Activated CD4-positive, CD25-positive, alpha-beta regulatory T cell treated with anti-CD3 and anti-CD28 coated beads, Interleukin-2, amount 50 U/mL, for 24 hours (primary cell): ENCODE measurements at regions not wholly inside any gene's neighbourhood (a gene's known extent, or its start where the extent isn't known, plus 50 kb on each side); places are given as distances from the start of the nearest gene placed in this dataset.

ENCODE experiments used
- ATAC-seq, 2 donors: fragments of 150-1000 bp; cut with Tn5 transposase; one replicate each; pipeline ENCODE4 v1.10.0; 2021; ENCODE audit warnings: mild to moderate bottlenecking in 1 of 2, moderate library complexity in 1 of 2

DNA sequence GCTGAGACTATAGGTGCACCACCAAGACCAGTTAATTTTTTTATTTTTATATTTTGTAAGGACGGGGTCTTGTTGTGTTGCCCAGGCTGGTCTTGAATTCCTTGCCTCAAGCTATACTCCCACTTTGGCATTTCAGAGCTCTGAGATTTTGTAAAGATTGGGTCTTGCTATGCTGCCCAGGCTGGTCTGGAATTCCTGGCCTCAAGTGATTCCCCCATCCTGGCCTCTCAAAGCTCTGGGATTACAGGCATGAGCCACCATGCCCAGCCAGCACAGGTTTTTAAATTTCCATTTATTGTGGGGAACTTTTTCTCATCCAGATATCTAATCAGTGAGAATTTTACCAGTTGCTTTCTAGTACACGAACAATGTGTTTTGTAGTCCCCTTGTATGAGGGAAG lies 156.1 kb upstream of the VLDLR start:
- ATAC-seq: no peak

DNA sequence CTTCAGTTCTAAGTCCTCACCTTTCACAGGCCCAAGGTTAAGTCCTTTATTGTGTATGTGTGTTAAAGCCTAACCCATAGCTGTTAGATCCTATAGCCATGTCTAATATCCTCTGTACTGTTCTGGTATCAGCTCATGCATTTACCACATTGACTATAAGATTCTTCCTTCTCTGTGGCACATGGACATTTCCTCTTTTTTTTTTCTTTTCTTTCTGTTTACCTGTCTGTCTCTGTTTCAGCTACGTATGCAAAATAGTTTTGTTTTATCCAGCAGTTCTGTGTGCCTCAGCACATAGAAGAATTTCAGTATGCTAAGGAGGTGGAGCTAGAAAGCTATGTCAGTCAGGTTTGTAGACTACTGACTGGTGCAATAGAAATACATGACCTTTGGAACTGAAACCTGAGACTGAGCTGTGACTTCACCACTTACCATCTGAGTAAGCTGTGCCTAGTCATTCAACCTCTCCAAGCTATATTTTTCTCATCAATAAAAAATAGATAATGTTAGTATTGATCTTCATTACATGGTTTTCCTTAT lies 155.6 kb upstream of the VLDLR start:
- ATAC-seq: peak; percentile 60 to 70

DNA sequence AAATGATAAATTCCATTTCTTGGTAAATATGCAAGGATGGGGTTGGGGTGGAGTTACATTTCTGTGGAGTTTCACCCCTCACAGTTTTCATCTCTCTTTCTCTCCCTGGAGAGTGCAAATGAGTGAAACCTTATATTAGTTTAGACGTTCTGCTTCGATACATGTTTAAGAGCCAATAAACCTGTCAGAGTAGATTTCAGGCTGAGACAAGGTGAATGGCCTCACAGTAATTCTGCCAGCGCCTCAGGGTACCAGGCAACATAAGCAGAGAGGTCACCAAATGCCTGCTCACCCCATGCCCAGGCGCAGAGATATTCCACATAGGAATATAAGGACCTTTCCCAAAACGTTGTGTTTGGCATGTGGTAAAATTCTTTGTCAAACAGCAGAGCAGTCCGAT lies 154.9 kb upstream of the VLDLR start:
- ATAC-seq: no peak

DNA sequence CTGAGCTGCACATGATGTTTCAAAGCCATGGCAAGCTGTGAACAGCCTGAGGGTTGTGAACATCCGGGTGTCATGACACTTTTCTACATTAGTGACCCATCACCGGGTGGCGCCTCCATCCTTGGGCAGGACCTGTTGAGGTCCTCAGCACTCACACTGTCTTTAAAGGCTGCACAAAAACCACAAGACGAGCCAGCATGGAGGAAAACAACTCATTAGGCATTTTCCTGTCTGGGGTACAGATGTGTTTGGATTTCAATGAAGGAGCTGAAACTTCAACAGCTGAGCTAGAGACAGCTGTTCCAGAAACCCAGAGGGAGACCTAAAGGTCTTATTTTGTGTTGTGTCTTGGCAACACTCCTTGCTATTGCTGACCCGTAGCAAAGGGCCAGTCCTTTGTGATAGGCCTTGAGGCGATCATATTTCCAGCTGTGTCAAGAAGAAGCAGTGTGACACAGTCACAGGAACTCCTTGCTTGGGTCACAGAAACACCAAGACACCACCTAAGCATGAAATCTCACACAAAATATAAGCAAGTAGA lies 151.8 kb upstream of the VLDLR start:
- ATAC-seq: no peak

DNA sequence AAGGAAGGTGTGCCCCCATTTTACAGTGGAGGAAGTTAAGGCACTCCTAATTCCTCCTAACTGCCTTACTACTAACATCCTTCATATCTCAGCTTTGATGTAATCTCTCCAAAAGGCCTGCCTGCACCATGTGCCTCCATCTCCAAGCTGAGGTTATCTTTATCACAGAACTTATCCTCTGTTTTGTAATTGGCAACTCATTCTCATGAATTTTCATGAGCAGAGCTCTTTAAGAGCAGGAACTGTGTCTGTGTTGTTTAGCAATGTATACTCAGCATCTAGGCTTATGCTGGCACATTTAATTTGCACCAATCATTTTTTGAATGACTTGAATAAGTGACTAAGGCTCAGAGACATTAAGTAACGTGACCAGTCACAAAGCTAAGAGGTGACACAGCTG lies 147.9 kb upstream of the VLDLR start:
- ATAC-seq: no peak

DNA sequence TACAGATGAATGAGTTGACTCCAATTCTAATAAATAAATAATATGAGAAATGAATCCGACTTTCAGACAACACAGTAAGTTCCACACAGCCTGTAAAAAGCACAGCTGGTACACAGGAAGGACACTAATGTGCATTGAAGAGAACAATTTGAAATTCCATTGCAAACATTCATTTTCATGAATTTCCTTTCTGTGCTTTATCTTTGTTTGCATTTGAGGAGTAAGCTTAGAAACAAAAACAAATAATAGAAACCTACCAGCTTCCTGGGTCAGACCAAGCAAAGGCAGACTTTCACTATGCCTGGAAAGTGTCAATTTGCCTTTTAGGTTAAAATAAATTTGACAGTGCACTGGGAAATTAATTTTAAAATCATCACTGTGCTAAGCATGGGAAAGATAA lies 143.8 kb upstream of the VLDLR start:
- no peak for ATAC-seq

DNA sequence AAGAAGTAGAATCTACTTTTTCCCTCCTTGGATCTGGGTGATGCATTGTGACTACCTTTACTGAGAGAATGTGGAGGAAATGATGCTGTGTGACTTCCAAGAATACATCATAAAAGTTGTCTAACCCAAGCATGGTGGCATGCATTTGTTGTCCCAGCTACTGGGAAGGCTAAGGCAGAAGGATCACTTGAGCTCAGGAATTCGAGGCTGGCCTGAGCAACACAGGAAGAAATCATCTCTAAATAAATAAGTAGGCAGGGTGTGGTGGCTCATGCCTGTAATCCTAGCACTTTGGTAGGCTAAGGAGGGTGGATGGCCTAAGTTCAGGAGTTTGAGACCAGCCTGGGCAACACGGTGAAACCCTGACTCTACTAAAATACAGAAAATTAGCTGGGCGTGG lies 143.2 kb upstream of the VLDLR start:
- ATAC-seq: no peak

DNA sequence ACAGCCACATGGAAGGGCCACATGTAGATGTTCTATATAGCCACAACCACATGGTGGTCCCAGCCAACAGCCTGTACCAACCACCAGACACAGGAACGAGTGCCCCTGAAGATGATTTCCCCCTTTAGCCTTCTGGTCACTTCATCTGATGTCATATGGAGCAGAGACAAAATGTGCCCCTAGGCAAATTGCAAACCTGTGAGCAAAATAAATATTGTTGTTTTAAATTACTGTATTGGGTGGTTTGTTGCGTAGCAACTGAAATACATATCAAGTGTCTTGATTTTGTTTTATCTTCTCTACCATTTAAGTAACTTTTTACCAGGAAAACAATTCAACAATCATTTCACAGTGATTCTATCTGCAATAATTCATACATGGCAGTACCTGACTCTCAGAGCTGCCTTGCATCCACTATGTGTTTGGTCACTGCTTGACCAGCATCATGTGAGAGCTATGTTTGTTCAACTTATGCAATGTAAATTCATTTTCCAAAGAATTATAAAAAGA lies 142.5 kb upstream of the VLDLR start:
- no peak for ATAC-seq

DNA sequence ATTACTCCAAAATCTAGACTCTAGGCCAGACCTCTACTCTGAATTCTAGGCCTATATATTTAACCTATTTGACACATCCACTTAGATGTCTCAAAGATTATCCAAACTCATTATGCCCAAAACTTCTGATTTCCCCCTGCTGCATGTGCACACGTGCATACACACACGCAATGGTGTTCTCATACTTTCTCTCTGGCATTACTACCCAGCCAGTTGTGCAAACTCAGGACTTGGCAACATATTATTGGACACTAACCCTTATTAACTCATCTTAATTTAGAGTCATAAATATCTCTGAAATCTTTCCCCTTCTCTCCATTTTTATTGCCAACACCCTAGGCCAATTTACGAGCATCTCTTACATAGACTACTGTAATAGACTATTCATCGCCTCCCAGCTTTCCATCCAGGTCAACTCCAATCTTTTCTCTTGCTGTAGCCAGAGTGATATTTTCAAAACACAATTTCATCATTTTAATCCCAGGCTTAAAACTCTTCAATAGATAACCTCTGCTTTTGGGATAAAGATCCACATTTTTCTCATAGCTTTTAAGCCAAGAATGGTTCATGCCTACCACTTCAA lies 141.2 kb upstream of the VLDLR start:
- no peak for ATAC-seq

DNA sequence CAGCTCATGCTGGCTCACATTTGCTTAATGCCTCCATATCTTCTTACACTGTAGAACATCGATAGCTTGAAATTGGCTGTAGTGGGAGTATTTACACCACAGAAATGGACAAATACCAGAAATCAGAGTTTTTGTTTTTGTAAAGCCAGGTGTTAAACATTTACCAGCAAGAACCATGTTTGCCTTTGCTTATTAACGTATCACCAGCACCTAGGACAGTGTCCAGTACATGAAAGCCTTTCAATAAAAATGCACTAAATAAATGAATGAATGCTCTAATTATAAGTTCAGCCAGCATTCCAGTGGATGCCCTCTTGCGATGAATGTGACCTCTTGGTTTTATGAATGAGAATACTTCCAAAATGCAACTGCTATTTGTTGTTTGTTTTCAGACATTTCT lies 140.4 kb upstream of the VLDLR start:
- no peak for ATAC-seq

DNA sequence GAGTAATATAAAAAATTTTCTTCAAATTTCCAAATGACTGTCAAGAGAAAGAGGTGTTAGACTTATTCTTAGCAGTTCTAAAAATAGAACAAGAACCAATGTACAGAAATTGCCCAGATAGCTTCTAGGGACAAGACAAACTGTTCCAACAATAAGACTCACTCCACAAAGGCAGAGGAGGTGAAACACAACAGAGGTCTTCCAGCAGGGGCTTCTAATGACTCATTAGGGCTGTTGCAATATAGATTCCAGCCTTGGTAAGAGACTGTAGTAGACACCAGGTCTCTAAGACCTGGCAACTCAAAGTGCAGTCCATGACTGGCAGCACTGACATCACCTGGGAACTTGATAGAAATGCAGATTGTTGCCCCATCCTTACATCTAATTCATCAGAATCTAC lies 134.6 kb upstream of the VLDLR start:
- no peak for ATAC-seq

DNA sequence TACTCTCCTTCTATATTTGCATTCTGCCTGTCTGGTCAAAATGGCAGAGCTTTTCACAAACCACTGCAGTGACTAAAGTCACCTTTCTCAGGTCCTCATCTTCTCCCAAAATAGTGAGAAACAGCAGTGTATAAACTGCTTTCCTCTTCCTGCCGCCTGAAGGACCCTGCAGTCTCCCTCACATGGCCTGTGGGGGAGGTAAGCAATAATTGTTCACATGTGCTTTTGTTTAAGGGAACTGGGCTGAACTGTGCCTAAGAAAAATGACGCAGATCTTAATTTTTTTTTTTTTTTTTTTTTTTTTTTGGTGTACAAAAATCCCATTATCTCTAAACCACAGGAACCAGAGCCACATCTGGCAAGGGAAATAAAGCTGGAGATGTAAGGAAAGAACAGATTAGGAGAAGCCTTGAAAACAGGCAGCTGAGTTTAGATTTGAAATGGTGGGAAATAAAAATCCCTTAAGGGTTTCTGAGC lies 131.7 kb upstream of the VLDLR start:
- ATAC-seq: no peak

DNA sequence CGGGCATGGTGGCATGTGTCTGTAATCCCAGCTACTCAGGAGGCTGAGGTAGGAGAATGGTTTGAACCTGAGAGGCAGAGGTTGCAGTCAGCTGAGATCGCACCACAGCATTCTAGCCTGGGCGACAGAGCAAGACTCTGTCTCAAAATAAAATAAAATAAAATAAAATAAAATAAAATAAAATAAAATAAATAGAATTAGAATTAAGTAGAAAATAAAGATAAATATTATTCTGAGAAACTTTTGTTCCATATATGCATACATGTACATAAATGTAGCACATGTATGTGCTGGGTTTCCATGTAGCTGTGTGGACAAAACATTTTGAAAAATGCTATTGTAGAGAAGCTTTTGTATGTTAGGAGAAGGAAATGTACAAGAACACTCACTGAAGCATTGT lies 129.4 kb upstream of the VLDLR start:
- ATAC-seq: no peak

DNA sequence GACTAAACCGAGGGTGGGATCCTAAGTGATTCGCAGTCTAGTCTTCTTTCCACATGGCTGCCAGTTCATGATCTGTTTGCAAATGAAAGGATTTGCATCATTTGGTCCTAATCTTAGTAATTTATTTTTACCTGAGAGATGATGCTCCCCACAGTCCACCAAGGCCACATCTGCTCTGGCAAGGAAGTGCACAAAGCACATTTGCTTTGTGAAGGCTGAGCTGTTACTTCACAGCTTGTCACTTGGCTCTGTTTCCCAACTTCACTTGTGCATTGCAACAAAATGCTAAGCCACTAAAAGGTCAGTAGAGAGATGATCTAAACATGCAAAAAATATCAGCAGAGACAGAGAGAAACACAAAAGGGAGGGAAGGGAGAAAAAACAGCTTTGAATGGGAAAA lies 128.5 kb upstream of the VLDLR start:
- no peak for ATAC-seq

DNA sequence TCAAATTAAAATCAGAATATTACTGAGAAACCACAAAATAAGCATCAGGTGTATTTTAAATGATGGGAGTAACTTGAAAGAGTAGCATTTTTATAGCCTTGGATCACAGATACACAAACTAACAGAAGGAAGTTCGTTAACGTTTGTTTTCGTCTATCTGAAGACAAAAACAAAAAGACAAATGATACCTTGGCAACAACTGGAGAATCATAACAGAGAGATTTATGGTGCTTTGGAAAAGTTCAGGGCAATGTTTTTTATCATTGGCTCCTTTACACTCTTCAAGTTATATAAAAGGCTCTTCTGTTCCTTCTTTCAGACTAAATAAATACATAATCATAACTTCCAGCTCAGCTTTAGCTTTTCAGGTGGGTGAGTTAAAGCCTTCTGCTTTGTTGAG lies 128.1 kb upstream of the VLDLR start:
- no peak for ATAC-seq

DNA sequence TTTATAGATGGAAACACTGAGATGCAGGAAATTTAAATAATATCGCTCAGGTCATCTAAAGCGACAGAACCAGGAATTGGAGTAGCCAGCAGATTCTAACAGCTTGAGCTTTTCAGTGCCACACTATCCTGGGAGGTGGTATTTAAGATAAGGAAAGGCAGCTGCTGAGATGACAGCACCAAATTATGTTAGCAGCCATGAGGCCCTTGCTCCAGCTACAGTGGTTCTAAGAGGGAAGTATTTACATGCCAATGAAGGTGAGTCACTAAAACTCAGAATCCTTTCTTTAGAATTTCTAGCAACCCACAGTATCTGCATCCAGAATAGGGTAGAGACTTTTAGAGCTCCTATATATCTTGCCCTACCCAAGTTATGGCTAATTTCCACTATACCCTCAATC lies 127.0 kb upstream of the VLDLR start:
- no peak for ATAC-seq

DNA sequence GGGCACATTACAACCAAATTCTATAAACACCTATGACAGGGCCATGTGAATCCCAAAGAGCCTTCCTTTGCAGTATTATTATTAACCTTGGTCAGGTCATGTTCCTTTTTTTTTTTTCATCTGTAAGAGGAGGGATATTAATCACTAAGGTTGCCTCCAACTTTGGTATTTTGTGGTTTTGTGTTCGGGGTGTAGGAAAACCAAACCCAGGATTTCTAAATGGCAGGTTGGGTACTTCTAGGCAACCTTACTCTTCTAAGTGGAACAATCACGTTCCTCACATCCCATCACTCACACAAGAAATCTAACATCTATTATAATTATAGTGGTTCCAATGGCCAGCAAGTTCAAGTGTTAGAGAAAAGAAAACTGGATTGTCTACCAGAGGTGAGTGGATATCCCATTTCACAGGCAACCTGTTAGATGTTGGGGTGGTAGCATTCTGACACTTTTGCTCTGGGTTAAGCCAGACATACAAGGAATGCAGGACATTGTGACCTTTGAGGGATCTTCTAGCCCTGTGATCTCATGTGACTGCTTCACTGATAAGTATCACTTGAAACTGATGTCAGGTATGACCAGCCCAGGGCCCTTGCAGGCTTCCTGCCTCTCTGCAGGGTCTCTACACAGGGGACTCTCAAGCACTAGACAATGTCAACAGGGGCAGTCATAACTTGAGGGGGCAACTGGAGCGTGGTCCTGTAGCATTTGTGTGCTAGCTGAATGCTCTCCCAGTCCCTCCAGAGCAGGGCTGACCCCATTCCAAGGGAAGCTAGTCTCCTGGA lies 126.2 kb upstream of the VLDLR start:
- no peak for ATAC-seq

DNA sequence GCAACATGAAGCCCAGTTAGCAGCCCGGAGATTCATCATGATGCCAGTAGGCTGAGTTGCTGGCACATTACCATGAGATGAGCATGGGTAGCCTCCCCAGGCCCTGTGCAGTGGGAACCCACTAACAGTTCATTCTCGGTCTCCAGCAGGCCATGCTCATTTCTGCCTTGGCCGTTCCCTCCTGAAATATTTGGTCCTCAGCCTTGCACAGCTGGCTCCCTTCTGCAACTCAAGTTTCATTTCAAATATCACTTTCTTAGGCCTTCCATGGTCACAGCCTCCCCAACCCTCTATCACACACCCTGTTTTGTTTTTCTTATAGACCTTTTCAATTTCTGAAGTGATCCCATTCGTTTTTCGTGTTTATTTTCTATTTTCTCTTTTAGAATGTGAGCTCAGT lies 125.4 kb upstream of the VLDLR start:
- no peak for ATAC-seq

DNA sequence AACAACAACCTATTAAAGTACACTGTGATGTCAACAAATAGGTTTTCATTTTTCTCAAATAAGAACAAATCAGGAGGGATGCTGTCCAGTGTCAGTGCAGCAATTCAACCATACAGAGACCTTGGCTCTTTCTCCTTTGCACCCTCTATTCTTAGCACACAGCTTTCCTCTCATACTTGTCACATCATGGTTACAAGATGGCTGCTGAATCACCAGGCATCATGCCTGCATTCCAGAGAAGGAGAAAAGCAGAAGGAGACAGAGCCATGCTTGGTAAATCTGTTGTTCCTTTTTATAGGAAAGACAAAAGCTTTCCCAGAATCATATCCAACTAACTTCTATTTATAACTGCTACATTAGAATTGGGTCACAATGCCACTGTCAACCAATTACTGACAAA lies 124.7 kb upstream of the VLDLR start:
- no peak for ATAC-seq

DNA sequence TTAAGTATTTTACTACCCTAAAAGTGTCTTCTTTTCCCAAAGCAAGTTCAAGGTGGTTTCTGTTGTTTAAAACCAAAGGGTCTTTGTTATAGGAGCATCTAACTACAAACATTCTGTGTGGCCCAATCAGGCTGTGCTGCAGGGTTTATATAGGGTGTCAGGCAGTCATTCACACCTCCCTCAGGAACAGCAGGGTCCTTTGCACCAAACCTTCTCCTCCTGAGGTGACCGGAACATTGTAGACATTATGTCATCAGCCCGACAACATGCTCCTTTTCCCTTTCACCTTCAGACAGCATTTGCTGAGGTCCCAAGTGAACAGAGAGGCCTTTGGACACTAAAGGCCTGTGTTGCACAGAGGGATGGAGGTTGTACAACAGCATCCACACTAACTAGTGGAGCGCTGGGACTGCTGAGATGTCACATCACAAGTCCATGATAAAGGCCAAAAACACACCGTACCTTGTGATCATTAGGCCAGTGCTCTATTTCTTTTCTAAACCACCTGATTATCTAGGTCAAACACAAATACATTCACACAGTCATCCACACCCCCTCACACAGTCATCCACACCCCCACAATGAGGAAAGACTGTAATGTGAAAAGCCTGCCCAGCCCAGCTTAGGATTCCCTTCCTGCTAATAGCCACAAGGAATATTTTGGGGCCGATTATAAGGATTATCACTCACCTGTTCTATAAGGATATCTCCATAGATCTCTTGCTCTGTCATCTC lies 123.8 kb upstream of the VLDLR start:
- no peak for ATAC-seq

DNA sequence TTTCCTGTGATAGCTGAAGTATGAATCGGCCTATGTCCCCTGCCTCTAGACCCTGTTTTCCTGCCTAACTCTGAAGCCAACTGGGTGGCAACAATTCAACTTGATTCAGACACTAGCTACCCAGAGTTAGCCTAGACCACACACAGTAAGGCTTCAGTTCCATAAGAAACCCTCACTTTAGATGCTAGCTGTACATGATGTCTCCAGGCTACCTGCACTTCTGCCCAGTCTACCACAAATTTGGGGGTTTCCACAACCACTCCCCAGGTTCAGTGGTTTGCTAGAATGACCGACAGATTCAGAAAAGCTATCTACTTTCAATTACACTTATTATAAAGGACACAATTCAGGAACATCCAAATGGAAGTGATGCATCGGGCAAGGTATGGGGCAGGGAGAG lies 119.4 kb upstream of the VLDLR start:
- no peak for ATAC-seq

DNA sequence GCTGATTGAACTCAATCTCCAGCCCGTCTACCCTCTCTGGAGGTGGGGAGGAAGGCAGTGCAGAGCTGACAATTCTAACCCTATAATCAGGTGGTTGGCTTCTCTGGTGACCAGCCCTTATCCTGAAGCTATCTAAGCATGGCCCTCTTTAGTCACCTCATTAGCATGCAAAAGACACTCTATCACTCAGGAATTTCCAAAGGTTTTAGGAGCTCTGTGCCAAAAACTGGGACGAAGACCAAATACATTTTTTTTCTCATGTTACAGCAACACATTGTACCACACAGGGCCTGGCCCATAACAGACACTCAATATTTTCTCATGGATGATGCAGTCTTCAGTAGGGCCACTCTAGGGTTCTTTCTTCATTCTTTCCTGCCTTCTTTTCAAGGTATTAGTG lies 118.8 kb upstream of the VLDLR start:
- no peak for ATAC-seq

DNA sequence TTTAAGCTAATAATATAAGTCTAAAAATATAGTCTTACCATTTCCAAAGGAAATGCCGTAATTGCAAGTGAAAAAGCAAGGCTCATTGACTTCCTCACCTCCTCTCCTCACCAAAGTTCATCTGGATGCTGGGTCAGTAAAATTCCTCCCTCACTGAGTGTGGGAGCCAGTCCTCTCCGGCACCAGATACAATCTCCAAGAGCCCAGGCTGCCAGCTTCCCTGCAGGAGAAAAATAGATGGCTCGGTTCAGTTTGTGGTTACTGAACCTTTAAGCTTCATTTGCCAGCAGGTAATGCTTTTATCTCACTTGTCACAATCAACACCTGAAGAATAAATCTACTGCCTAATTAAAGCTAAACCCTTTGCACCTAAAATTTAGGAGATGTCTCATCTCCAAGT lies 115.3 kb upstream of the VLDLR start:
- ATAC-seq: no peak
